ENCODE measurements at regions not wholly inside any gene's neighbourhood (a gene's known extent, or its start where the extent isn't known, plus 50 kb on each side); places are given as distances from the start of the nearest gene placed in this dataset.

DNA sequence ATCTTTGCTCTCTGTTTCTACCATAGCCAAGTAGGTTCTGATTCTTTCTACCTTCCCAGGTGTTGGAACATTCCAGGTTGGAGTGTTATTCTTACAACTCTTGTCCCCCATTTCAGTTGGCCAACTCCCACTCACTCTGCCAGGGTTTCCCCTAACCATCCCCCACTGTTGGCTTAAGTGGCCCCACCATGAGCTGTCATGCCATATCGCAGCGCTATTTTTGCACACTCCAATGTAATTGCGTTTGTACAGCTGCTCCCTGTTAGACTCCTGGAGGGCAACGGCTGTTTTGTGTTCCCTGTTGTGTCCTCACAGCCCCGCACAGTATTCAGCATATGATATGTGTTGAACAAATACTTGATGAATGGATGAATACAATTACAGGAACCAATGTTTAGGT lies 117.7 kb upstream of the ETS2 start:
- no peak for TF ChIP-seq CTCF (IDR thresholded peaks at IDR 0.05; ENCODE audit: low read depth, low read length, missing input control)
- TF ChIP-seq, protein P1, sequence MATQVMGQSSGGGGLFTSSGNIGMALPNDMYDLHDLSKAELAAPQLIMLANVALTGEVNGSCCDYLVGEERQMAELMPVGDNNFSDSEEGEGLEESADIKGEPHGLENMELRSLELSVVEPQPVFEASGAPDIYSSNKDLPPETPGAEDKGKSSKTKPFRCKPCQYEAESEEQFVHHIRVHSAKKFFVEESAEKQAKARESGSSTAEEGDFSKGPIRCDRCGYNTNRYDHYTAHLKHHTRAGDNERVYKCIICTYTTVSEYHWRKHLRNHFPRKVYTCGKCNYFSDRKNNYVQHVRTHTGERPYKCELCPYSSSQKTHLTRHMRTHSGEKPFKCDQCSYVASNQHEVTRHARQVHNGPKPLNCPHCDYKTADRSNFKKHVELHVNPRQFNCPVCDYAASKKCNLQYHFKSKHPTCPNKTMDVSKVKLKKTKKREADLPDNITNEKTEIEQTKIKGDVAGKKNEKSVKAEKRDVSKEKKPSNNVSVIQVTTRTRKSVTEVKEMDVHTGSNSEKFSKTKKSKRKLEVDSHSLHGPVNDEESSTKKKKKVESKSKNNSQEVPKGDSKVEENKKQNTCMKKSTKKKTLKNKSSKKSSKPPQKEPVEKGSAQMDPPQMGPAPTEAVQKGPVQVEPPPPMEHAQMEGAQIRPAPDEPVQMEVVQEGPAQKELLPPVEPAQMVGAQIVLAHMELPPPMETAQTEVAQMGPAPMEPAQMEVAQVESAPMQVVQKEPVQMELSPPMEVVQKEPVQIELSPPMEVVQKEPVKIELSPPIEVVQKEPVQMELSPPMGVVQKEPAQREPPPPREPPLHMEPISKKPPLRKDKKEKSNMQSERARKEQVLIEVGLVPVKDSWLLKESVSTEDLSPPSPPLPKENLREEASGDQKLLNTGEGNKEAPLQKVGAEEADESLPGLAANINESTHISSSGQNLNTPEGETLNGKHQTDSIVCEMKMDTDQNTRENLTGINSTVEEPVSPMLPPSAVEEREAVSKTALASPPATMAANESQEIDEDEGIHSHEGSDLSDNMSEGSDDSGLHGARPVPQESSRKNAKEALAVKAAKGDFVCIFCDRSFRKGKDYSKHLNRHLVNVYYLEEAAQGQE (IDR thresholded peaks at IDR 0.05) = no peak
- no peak for TF ChIP-seq RAD21 (IDR thresholded peaks at IDR 0.05)
- TF ChIP-seq YY1 (IDR thresholded peaks at IDR 0.05) = no peak
- no peak for TF ChIP-seq GABPA (IDR thresholded peaks at IDR 0.05 in 1 of 2, conservative IDR thresholded peaks at IDR 0.05 in 1 of 2)

Measured in liver (tissue), 3 donors.